Vagina (tissue), 2 donors: ENCODE measurements at regions not wholly inside any gene's neighbourhood (a gene's known extent, or its start where the extent isn't known, plus 50 kb on each side); places are given as distances from the start of the nearest gene placed in this dataset.

Experiments used
- DNase-seq, 2 donors: peaks; one replicate each; pipeline ENCODE4 v3.0.0-alpha.2; 2017; ENCODE audit errors: extremely low spot score in 2 of 2
- H3K27ac ChIP-seq: fragments of 200-600 bp; sonication (generic); one replicate; pipeline ENCODE4 v1.5.1; 2019
- H3K27me3 ChIP-seq: fragments of 200-600 bp; sonication (generic); one replicate; pipeline ENCODE4 v1.5.1; 2019
- H3K36me3 ChIP-seq, 2 donors: fragments of 200-600 bp; sonication (generic); one replicate each; pipeline ENCODE4 v1.5.1; 2017 to 2019
- H3K4me1 ChIP-seq: fragments of 200-600 bp; sonication (generic); one replicate; pipeline ENCODE4 v1.5.1; 2019
- H3K4me3 ChIP-seq, 2 donors: fragments of 200-600 bp; sonication (generic); 1 replicate in 1 of 2; 2 replicates in 1 of 2; pipeline ENCODE4 v1.5.1; 2016 to 2019
- H3K9me3 ChIP-seq: fragments of 200-600 bp; sonication (generic); one replicate; pipeline ENCODE4 v1.5.1; 2019
- CTCF ChIP-seq, 3 experiments: fragments of 450-650 bp in 2 of 3; fragments of 200-600 bp in 1 of 3; sonication (generic) in 1 of 3; IDR thresholded peaks; one replicate each; pipeline ENCODE4 v1.5.1; 2017 to 2019; ENCODE audit warnings: antibody characterized with exemption in 3 of 3, mild to moderate bottlenecking in 2 of 3, moderate library complexity in 2 of 3
- POLR2A ChIP-seq, 2 donors: fragments of 450-650 bp; IDR thresholded peaks; one replicate each; pipeline ENCODE4 v1.6.1; 2017; ENCODE audit warnings: antibody characterized with exemption in 2 of 2, mild to moderate bottlenecking in 2 of 2, moderate library complexity in 2 of 2
- POLR2AphosphoS5 ChIP-seq, 2 donors: sonication (generic); formaldehyde crosslinking; IDR thresholded peaks; one replicate each; pipeline ENCODE4 v1.9.0; 2017; ENCODE audit warnings: antibody characterized with exemption in 2 of 2, mild to moderate bottlenecking in 2 of 2, low read depth in 1 of 2; ENCODE audit not compliant: insufficient read depth in 1 of 2
- intact Hi-C: fragments of 100-400 bp; cut with DNase I; formaldehyde crosslinking; loops from one replicate; pipeline ENCODE4 v1.15.1; 2023

DNA sequence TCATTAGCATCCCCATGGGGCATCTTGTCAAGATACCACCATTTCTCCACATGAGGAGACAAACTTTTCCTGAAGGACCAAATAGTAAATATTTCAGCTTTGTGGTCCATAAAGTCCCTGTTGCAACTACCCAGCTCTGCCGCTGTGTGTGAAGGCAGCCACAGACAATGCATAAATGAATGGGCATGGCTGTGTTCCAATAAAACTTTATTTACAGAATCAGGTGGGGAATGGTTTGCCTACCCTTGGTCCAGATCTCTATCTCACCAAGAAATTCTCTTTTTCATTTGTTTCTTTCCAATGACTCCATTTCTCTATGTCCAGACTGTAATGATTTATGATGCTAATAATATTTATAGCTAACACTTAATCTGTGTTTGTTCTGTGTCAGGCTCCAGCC lies 409.3 kb upstream of the TBX3 start:
- DNase-seq: no peak
- TF ChIP-seq POLR2A (IDR thresholded peaks at IDR 0.05) (no peak), CTCF (IDR thresholded peaks at IDR 0.05) (no peak), POLR2AphosphoS5 (IDR thresholded peaks at IDR 0.05; ENCODE audit: insufficient read depth in 1 of 2, low read depth in 1 of 2) (no peak)

GRCh38 chr12:115090783-115091182 lies 406.8 kb upstream of the TBX3 start:
- H3K36me3 ChIP-seq: no peaks in the 10 kb centered on the region
- no peak for DNase-seq
- no peak overlapping the region for H3K4me3 ChIP-seq
- no peak overlapping the region for H3K27ac ChIP-seq
- H3K4me1 ChIP-seq: no peaks in the 10 kb centered on the region
- TF ChIP-seq POLR2A (IDR thresholded peaks at IDR 0.05) (no peak), POLR2AphosphoS5 (IDR thresholded peaks at IDR 0.05; ENCODE audit: insufficient read depth in 1 of 2, low read depth in 1 of 2) (no peak), CTCF (IDR thresholded peaks at IDR 0.05) (no peak)
- H3K9me3 ChIP-seq: no peaks in the 10 kb centered on the region
- H3K27me3 ChIP-seq: no peaks in the 10 kb centered on the region
- intact Hi-C loops: no loop called here

More for the DNA sequence above, 409.3 kb upstream of the TBX3 start:
- intact Hi-C loops: no loop called here
- Histone ChIP-seq H3K27ac (no peak overlapping the region), H3K4me3 (no peak overlapping the region), H3K36me3 (no peaks in the 10 kb centered on the region), H3K27me3 (no peaks in the 10 kb centered on the region), H3K9me3 (no peaks in the 10 kb centered on the region), H3K4me1 (no peaks in the 10 kb centered on the region)

DNA sequence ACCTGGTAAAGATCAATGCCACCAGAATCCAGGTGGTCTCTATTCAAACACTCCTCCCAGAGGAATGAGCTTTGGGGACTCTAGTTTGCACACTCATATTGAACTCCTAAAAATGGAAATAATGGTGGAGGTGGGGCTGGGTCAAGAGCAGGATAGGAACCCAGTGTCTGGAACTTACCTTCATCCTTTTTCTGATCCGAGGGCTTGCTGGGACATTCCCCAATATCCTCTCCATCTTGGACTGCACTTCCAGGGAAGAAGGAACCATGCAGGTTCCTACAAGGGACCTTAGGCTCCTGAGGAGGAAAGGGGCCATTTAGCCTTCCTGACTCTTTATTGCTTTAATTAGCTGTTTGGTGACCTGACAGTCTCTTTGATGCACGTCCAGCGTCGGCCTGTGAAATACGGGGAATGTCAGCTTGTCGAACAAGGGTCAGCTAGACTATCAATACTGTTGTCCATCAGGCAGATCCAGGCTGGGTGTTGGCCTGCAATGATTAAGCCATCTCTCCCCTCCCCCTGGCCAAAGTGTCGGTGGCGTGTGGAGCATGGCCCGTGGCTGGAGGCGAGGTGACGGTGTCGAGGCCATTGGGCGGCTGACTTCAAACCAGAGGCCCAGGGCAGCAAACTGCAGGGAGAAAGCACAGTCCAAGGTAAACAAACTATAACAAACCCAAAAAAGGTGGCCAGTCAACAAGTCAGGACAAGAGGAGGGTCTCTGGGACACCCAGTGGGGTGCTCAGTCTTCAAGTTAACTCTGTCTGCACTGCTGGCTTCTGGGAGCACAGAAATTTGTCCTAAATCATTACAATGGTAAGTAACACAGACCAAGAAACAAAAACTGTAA lies 405.2 kb upstream of the TBX3 start:
- intact Hi-C loops: no loop called here
- Histone ChIP-seq H3K27ac (no peak overlapping the region), H3K9me3 (no peaks in the 10 kb centered on the region), H3K27me3 (no peaks in the 10 kb centered on the region), H3K4me1 (no peaks in the 10 kb centered on the region), H3K4me3 (no peak overlapping the region), H3K36me3 (no peaks in the 10 kb centered on the region)
- no peak for DNase-seq
- TF ChIP-seq POLR2AphosphoS5 (IDR thresholded peaks at IDR 0.05; ENCODE audit: insufficient read depth in 1 of 2, low read depth in 1 of 2) (no peak), CTCF (IDR thresholded peaks at IDR 0.05) (no peak), POLR2A (IDR thresholded peaks at IDR 0.05) (no peak)

DNA sequence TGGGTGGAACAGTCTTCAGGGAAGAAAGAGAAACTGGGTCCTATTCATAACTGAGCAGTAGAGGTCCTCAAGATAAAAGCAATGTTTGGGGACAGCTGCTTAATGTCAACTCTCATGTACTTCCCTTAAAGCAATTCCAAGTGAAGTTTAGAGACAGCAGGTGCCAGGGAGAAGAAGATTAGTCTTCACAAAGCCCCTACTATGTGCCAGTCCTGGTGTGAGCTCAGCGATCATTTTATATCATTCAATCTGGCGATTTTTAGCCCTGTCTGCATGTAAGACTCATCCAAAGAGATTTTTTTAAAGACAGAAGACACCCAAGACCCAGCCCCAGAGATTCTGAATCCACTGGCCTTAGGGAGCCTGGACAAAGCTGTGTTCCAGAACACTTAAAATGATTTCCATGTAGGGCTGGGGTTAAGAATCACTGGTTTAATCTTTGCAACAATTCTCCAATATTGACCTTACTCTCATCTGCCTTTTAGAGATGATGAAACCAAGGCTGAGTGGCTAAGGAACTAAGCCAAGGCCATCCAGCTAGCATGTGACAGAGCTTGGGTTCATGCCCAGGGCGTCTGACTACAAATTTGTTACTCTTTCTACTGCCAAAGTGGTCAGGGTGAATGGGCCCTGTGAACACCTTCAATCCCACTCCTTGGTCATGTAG lies 404.5 kb upstream of the TBX3 start:
- TF ChIP-seq POLR2A (IDR thresholded peaks at IDR 0.05): no peak
- no peak for TF ChIP-seq POLR2AphosphoS5 (IDR thresholded peaks at IDR 0.05; ENCODE audit: insufficient read depth in 1 of 2, low read depth in 1 of 2)
- Histone ChIP-seq H3K4me1 (no peaks in the 10 kb centered on the region), H3K27me3 (no peaks in the 10 kb centered on the region), H3K27ac (no peak overlapping the region), H3K36me3 (no peaks in the 10 kb centered on the region), H3K9me3 (no peaks in the 10 kb centered on the region), H3K4me3 (no peak overlapping the region)
- intact Hi-C loops: no loop called here
- DNase-seq: no peak

DNA sequence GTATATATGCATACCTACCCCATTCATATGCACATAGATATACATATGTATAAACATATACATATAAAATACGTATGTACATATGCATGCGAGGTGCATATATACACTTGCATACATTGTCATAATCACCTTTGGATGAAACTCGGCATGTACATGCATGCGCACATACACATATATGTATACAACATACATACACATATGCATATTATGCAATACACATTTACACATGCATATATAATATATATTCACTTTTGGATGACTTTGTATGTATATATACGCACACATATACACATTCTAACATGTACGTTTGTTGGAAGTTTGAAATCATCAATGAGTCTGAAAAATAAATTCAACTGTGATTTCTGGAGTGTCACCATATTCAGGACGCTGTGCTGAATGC lies 401.6 kb upstream of the TBX3 start:
- TF ChIP-seq CTCF (IDR thresholded peaks at IDR 0.05) (no peak), POLR2AphosphoS5 (IDR thresholded peaks at IDR 0.05; ENCODE audit: insufficient read depth in 1 of 2, low read depth in 1 of 2) (no peak), POLR2A (IDR thresholded peaks at IDR 0.05) (no peak)
- intact Hi-C loops: no loop called here
- H3K27me3 ChIP-seq: no peaks in the 10 kb centered on the region
- no peak overlapping the region for H3K4me3 ChIP-seq
- no peak for DNase-seq
- H3K4me1 ChIP-seq: no peaks in the 10 kb centered on the region
- no peaks in the 10 kb centered on the region for H3K9me3 ChIP-seq
- H3K36me3 ChIP-seq: no peaks in the 10 kb centered on the region
- H3K27ac ChIP-seq: no peak overlapping the region
